Cardiac muscle cell (in vitro differentiated cells and primary cell): ENCODE measurements at regions not wholly inside any gene's neighbourhood (a gene's known extent, or its start where the extent isn't known, plus 50 kb on each side); places are given as distances from the start of the nearest gene placed in this dataset.

Experiments
- DNase-seq, 2 donors: peaks; one replicate each; pipeline versions ENCODE4 v3.0.0 to v3.0.0-alpha.2; 2010 to 2017; ENCODE audit warnings: low read depth in 1 of 2, low spot score in 1 of 2
- H3K27ac ChIP-seq: fragments of 200-600 bp; sonication (generic); 2 replicates; pipeline ENCODE4 v1.5.1; 2016
- H3K27me3 ChIP-seq: fragments of 200-600 bp; sonication (generic); 2 replicates; pipeline ENCODE4 v1.6.0; 2016; ENCODE audit warnings: control low read depth
- H3K36me3 ChIP-seq: fragments of 200-600 bp; sonication (generic); 2 replicates; pipeline ENCODE4 v1.5.1; 2016; ENCODE audit warnings: control low read depth
- H3K4me1 ChIP-seq: fragments of 200-600 bp; sonication (generic); 2 replicates; pipeline ENCODE4 v1.8.1; 2017; ENCODE audit warnings: low read depth, mild to moderate bottlenecking, mixed run types
- H3K4me3 ChIP-seq: fragments of 200-600 bp; sonication (generic); 2 replicates; pipeline ENCODE4 v1.5.1; 2016; ENCODE audit warnings: mild to moderate bottlenecking
- H3K9me3 ChIP-seq: fragments of 200-600 bp; sonication (generic); 2 replicates; pipeline ENCODE4 v1.5.1; 2017; ENCODE audit warnings: low read depth, mild to moderate bottlenecking, control low read depth
- CTCF ChIP-seq: IDR thresholded peaks from 2 replicates; pipeline ENCODE4 v1.5.1; 2012; ENCODE audit warnings: low read depth, mild to moderate bottlenecking, low read length

- no peaks in the 10 kb centered on the region for H3K27me3 ChIP-seq
- no peaks in the 10 kb centered on the region for H3K9me3 ChIP-seq
- H3K4me1 ChIP-seq = no peaks in the 10 kb centered on the region
- TF ChIP-seq CTCF = no peak
- no peak overlapping the region for H3K27ac ChIP-seq
- H3K36me3 ChIP-seq = no peaks in the 10 kb centered on the region
- DNase-seq = no peak
- H3K4me3 ChIP-seq = no peak overlapping the region
Measured at GRCh38 chr20:40331249-40331648, 357.8 kb downstream of the MAFB start.

- no peak overlapping the region for H3K4me3 ChIP-seq
- no peak for TF ChIP-seq CTCF
- H3K27ac ChIP-seq = no peak overlapping the region
- no peaks in the 10 kb centered on the region for H3K36me3 ChIP-seq
- no peak for DNase-seq
- no peaks in the 10 kb centered on the region for H3K9me3 ChIP-seq
- H3K27me3 ChIP-seq = no peaks in the 10 kb centered on the region
- no peaks in the 10 kb centered on the region for H3K4me1 ChIP-seq
Measured at GRCh38 chr20:40329321-40329720, 359.7 kb downstream of the MAFB start.

- no peak for TF ChIP-seq CTCF
- H3K27ac ChIP-seq = no peak overlapping the region
- H3K36me3 ChIP-seq = no peaks in the 10 kb centered on the region
- DNase-seq = no peak
- no peak overlapping the region for H3K4me3 ChIP-seq
- H3K9me3 ChIP-seq = no peaks in the 10 kb centered on the region
- no peaks in the 10 kb centered on the region for H3K27me3 ChIP-seq
- H3K4me1 ChIP-seq = no peaks in the 10 kb centered on the region
Measured at GRCh38 chr20:40326784-40327183, 362.3 kb downstream of the MAFB start.

GRCh38 chr20:40325006-40325568 is 363.9 kb downstream of the MAFB start:
- DNase-seq = no peak
- no peaks in the 10 kb centered on the region for H3K27me3 ChIP-seq
- H3K27ac ChIP-seq = no peak overlapping the region
- no peaks in the 10 kb centered on the region for H3K36me3 ChIP-seq
- H3K4me3 ChIP-seq = no peak overlapping the region
- no peaks in the 10 kb centered on the region for H3K4me1 ChIP-seq
- no peaks in the 10 kb centered on the region for H3K9me3 ChIP-seq
- no peak for TF ChIP-seq CTCF

GRCh38 chr20:40323361-40323794 is 365.7 kb downstream of the MAFB start:
- DNase-seq = no peak
- no peaks in the 10 kb centered on the region for H3K27me3 ChIP-seq

More at GRCh38 chr20:40323361-40323794, 365.7 kb downstream of the MAFB start:
- Histone ChIP-seq H3K27ac (no peak overlapping the region), H3K36me3 (no peaks in the 10 kb centered on the region), H3K4me3 (no peak overlapping the region), H3K9me3 (no peaks in the 10 kb centered on the region), H3K4me1 (no peaks in the 10 kb centered on the region)
- TF ChIP-seq CTCF = no peak
